ENCODE measurements at regions not wholly inside any gene's neighbourhood (a gene's known extent, or its start where the extent isn't known, plus 50 kb on each side); places are given as distances from the start of the nearest gene placed in this dataset.

GRCh38 chr12:124390442-124391097 is 95.7 kb downstream of the RFLNA start:
- TF ChIP-seq, protein P1, sequence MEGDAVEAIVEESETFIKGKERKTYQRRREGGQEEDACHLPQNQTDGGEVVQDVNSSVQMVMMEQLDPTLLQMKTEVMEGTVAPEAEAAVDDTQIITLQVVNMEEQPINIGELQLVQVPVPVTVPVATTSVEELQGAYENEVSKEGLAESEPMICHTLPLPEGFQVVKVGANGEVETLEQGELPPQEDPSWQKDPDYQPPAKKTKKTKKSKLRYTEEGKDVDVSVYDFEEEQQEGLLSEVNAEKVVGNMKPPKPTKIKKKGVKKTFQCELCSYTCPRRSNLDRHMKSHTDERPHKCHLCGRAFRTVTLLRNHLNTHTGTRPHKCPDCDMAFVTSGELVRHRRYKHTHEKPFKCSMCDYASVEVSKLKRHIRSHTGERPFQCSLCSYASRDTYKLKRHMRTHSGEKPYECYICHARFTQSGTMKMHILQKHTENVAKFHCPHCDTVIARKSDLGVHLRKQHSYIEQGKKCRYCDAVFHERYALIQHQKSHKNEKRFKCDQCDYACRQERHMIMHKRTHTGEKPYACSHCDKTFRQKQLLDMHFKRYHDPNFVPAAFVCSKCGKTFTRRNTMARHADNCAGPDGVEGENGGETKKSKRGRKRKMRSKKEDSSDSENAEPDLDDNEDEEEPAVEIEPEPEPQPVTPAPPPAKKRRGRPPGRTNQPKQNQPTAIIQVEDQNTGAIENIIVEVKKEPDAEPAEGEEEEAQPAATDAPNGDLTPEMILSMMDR (conservative IDR thresholded peaks at IDR 0.05), result no peak
- no peak for TF ChIP-seq ZFX (IDR thresholded peaks at IDR 0.05)

All from C4-2B (cell line).